Transverse colon (tissue), 4 donors: ENCODE measurements at regions not wholly inside any gene's neighbourhood (a gene's known extent, or its start where the extent isn't known, plus 50 kb on each side); places are given as distances from the start of the nearest gene placed in this dataset.

Source experiments
- POLR2AphosphoS5 ChIP-seq, 3 donors: sonication (generic); formaldehyde crosslinking; IDR thresholded peaks; one replicate each; pipeline ENCODE4 v1.6.1; 2016; ENCODE audit warnings: antibody characterized with exemption in 3 of 3
- TF ChIP-seq, protein P1 (sequence below), 5 experiments: fragments of 200-600 bp in 3 of 5; fragments of 450-650 bp in 2 of 5; sonication (generic) in 3 of 5; IDR thresholded peaks; 1 replicate in 2 of 5; 2 replicates in 3 of 5; pipeline ENCODE4 v1.5.1; 2016 to 2017; ENCODE audit warnings: antibody characterized with exemption in 5 of 5, inconsistent platforms in 3 of 5, mild to moderate bottlenecking in 2 of 5, moderate library complexity in 1 of 5

- TF ChIP-seq, protein P1, sequence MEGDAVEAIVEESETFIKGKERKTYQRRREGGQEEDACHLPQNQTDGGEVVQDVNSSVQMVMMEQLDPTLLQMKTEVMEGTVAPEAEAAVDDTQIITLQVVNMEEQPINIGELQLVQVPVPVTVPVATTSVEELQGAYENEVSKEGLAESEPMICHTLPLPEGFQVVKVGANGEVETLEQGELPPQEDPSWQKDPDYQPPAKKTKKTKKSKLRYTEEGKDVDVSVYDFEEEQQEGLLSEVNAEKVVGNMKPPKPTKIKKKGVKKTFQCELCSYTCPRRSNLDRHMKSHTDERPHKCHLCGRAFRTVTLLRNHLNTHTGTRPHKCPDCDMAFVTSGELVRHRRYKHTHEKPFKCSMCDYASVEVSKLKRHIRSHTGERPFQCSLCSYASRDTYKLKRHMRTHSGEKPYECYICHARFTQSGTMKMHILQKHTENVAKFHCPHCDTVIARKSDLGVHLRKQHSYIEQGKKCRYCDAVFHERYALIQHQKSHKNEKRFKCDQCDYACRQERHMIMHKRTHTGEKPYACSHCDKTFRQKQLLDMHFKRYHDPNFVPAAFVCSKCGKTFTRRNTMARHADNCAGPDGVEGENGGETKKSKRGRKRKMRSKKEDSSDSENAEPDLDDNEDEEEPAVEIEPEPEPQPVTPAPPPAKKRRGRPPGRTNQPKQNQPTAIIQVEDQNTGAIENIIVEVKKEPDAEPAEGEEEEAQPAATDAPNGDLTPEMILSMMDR (IDR thresholded peaks at IDR 0.05) = no peak
- no peak for TF ChIP-seq POLR2AphosphoS5 (IDR thresholded peaks at IDR 0.05)
Observed at GRCh38 chr17:70370816-70371215, 201.5 kb downstream of the KCNJ2 start.
